BE2C (cell line): ENCODE measurements at regions not wholly inside any gene's neighbourhood (a gene's known extent, or its start where the extent isn't known, plus 50 kb on each side); places are given as distances from the start of the nearest gene placed in this dataset.
A peak's percentile ranks its signal among the peaks of the same experiment; 100 is the strongest.

ENCODE experiments used
- DNase-seq: peaks from one replicate; pipeline ENCODE4 v3.0.0-alpha.2; 2020
- H3K27me3 ChIP-seq: fragments of 250-450 bp; sonication (Bioruptor Pico); 2 replicates; pipeline ENCODE4 v1.5.1; 2020; ENCODE audit warnings: mild to moderate bottlenecking
- H3K36me3 ChIP-seq: fragments of 250-450 bp; sonication (Bioruptor Pico); 2 replicates; pipeline ENCODE4 v1.5.1; 2020; ENCODE audit warnings: mild to moderate bottlenecking
- H3K4me1 ChIP-seq: fragments of 250-450 bp; sonication (Bioruptor Pico); 2 replicates; pipeline ENCODE4 v1.5.1; 2020
- H3K4me3 ChIP-seq: 2 replicates; pipeline ENCODE4 v1.5.1; 2011; ENCODE audit warnings: low read depth, low read length
- H3K9me3 ChIP-seq: fragments of 250-450 bp; sonication (Bioruptor Pico); 2 replicates; pipeline ENCODE4 v1.5.1; 2020
- CTCF ChIP-seq: IDR thresholded peaks from 2 replicates; pipeline ENCODE4 v1.5.1; 2012; ENCODE audit warnings: mild to moderate bottlenecking, low read depth, low read length

GRCh38 chr5:27706832-27707231 is 668.4 kb upstream of the CDH9 start:
- Histone ChIP-seq H3K4me3 (no peak overlapping the region), H3K36me3 (no peaks in the 10 kb centered on the region), H3K9me3 (no peaks in the 10 kb centered on the region), H3K4me1 (peaks cover 9% of the 10 kb centered on the region), H3K27me3 (no peaks in the 10 kb centered on the region)
- no peak for DNase-seq
- TF ChIP-seq CTCF: no peak

DNA sequence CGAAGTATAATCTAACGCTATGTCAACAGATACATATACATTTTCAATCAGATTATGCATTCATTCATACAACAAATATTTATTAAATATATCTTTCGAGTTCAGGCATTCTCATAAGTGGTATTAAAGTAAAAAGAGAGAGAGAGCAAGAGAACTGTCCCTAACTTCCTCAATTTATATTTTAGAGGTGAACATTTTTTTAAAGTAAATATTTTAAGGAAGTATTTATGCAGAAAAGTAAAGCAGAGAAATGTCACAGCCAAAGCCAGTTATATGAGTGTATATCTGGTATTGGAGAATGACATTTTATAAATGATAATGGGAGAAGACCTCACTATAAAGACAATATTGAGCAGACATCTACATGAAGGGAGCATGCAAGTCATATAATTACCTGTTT is 667.3 kb upstream of the CDH9 start:
- Histone ChIP-seq H3K9me3 (no peaks in the 10 kb centered on the region), H3K27me3 (no peaks in the 10 kb centered on the region), H3K4me3 (no peak overlapping the region), H3K36me3 (no peaks in the 10 kb centered on the region), H3K4me1 (peaks cover 9% of the 10 kb centered on the region)
- TF ChIP-seq CTCF: no peak
- DNase-seq: no peak

DNA sequence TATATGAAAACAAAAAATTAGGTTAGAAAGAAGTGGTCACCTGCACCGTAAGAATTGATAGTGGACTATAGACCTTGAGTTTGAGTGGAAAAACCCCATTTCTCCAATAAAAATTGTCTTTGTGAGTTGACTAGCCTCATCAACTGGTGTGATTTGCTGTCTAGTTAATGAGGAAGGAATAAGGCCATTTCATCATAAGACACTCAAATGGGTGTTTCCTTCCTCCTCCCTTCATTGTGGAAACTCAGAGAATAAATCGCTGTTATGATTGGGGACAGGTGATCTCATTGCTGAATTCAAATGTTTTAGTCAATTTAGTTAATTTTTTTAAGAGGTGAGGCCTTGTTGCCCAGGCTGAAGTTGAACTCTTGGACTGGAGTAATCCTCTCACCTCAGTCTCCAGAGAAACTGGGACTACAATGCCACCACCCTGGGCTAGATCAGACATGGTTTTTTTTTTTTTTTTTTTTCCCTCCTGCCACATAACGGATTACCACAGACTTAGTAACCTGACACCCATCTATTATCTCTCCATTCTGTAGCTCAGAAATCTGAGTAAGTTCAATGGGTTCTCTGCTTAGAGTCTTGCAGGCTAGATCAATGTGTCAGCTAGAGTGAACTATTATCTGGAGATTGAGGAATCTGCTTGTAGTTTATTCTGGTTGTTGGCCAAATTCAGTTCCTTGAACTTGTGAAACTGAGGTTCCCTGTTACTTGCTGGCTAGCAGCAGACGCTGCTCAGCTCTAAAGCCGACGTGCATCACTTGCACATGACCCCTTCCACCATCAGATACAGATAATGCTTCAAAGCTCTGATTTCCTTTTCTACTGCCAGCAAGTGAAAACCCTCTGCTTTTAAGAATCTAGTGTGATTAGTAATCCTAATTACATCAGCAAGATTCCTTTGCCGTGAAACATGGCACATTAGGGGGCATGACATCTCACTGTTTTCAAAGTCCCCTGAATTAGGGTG is 663.8 kb upstream of the CDH9 start:
- no peak for TF ChIP-seq CTCF
- H3K4me1 ChIP-seq: peaks cover 10% of the 10 kb centered on the region
- H3K36me3 ChIP-seq: no peaks in the 10 kb centered on the region
- no peaks in the 10 kb centered on the region for H3K9me3 ChIP-seq
- no peak overlapping the region for H3K4me3 ChIP-seq
- no peaks in the 10 kb centered on the region for H3K27me3 ChIP-seq
- no peak for DNase-seq

DNA sequence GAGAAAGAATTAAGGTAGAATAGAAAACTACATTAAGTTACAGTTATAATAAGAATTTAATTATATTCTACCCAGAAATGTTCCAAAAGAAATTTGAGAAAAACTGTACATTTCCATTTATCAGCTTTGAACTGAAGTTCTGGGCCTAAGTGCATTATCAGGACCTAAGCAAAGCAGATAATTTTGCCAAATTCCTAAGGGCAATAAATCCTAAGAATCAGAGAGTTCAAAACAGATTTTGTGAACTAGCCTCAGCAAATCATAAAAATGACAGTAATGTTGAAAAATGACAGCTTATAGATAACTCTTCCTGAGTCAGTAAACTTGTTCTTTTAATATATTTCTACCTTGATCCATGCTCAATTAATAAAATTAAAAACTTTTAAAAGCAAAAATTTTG is 662.1 kb upstream of the CDH9 start:
- H3K4me1 ChIP-seq: peaks cover 10% of the 10 kb centered on the region
- no peaks in the 10 kb centered on the region for H3K9me3 ChIP-seq
- H3K27me3 ChIP-seq: no peaks in the 10 kb centered on the region
- H3K4me3 ChIP-seq: no peak overlapping the region
- TF ChIP-seq CTCF: no peak
- no peak for DNase-seq
- H3K36me3 ChIP-seq: no peaks in the 10 kb centered on the region

DNA sequence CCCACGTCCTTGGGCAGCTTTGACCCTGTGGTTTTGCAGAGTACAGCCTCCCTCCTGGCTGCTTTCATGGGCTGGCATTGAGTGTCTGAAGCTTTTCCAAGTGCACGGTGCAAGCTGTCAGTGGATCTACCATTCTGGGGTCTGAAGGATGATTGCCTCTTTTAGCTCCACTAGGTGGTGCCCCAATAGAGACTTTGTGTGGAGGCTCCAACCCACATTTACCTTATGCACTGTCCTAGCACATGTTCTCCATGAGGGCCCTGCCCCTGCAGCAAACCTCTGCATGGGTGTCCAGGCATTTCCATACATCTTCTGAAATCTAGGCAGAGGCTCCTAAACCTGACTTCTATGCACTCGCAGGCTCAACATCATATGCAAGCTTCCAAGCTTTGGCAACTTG is 644.2 kb upstream of the CDH9 start:
- H3K36me3 ChIP-seq: no peaks in the 10 kb centered on the region
- H3K4me1 ChIP-seq: no peaks in the 10 kb centered on the region
- no peak overlapping the region for H3K4me3 ChIP-seq
- H3K27me3 ChIP-seq: no peaks in the 10 kb centered on the region
- peak; percentile 26 for DNase-seq
- no peaks in the 10 kb centered on the region for H3K9me3 ChIP-seq
- TF ChIP-seq CTCF: peak; percentile 62

GRCh38 chr5:27652505-27652904 is 614.1 kb upstream of the CDH9 start:
- DNase-seq: peak; percentile 64
- peak; percentile 60 for TF ChIP-seq CTCF
- no peaks in the 10 kb centered on the region for H3K27me3 ChIP-seq
- H3K4me1 ChIP-seq: peaks cover 3% of the 10 kb centered on the region; the same call in 1 of the 2 replicates
- no peak overlapping the region for H3K4me3 ChIP-seq
- no peaks in the 10 kb centered on the region for H3K36me3 ChIP-seq
- 0 out of 2 replicates have a peak, but pooled peaks cover 3% of the 10 kb centered on the region for H3K9me3 ChIP-seq
